HEK293 (cell line): ENCODE measurements at regions not wholly inside any gene's neighbourhood (a gene's known extent, or its start where the extent isn't known, plus 50 kb on each side); places are given as distances from the start of the nearest gene placed in this dataset.
A peak's percentile ranks its signal among the peaks of the same experiment; 100 is the strongest.

Experiments used
- CTCF ChIA-PET: fragments of 350-600 bp; formaldehyde crosslinking; extraction: SDS; loops from one replicate; lab custom pipeline; 2021; ENCODE audit warnings: antibody characterized with exemption; lab: Yijun Ruan, JAX
- POLR2A ChIA-PET: fragments of 300-600 bp; formaldehyde crosslinking; extraction: SDS; loops from one replicate; lab custom pipeline; 2020; ENCODE audit warnings: antibody characterized with exemption, inconsistent platforms; lab: Yijun Ruan, JAX
- H3K27ac ChIP-seq: fragments of 200-500 bp; sonication (Bioruptor generic); 2 replicates; pipeline ENCODE4 v1.5.1; 2014; ENCODE audit warnings: low read depth, low read length, control low read depth, inconsistent platforms; ENCODE audit errors: extremely low read depth
- H3K36me3 ChIP-seq, 2 experiments: fragments of 200-500 bp in 1 of 2; sonication (Bioruptor generic) in 1 of 2; 1 replicate in 1 of 2; 2 replicates in 1 of 2; pipeline ENCODE4 v1.5.1; 2014 to 2017; ENCODE audit warnings: inconsistent platforms in 2 of 2, low read length in 2 of 2; ENCODE audit not compliant: control insufficient read depth in 2 of 2, insufficient read depth in 1 of 2
- H3K4me1 ChIP-seq: fragments of 200-500 bp; sonication (Bioruptor generic); 2 replicates; pipeline ENCODE4 v1.5.1; 2014; ENCODE audit warnings: mild to moderate bottlenecking, low read length, inconsistent platforms; ENCODE audit not compliant: control insufficient read depth, insufficient read depth
- H3K4me3 ChIP-seq: 2 replicates; pipeline ENCODE4 v1.5.1; 2011; ENCODE audit warnings: low read depth, mild to moderate bottlenecking, control low read depth, low read length, moderate library complexity
- H3K9me3 ChIP-seq: fragments of 200-500 bp; sonication (Bioruptor generic); 2 replicates; pipeline ENCODE4 v1.5.1; 2014; ENCODE audit warnings: low read depth, low read length, inconsistent platforms; ENCODE audit not compliant: control insufficient read depth, insufficient read depth
- GLIS1 ChIP-seq: fragments of 450-650 bp; formaldehyde crosslinking; IDR thresholded peaks from 2 replicates; pipeline ENCODE4 v1.5.1; 2016; ENCODE audit warnings: missing biosample characterization, missing genetic modification characterization
- GLIS2 ChIP-seq: fragments of 450-650 bp; formaldehyde crosslinking; IDR thresholded peaks from 2 replicates; pipeline ENCODE4 v1.5.1; 2016; ENCODE audit warnings: missing biosample characterization, missing genetic modification characterization
- KLF7 ChIP-seq: fragments of 450-650 bp; formaldehyde crosslinking; IDR thresholded peaks from 2 replicates; pipeline ENCODE4 v1.5.1; 2016; ENCODE audit warnings: missing biosample characterization, missing genetic modification characterization, borderline replicate concordance
- MYNN ChIP-seq: fragments of 450-650 bp; formaldehyde crosslinking; IDR thresholded peaks from 2 replicates; pipeline ENCODE4 v1.5.1; 2016; ENCODE audit warnings: missing biosample characterization, missing genetic modification characterization, borderline replicate concordance
- SETDB1 ChIP-seq: IDR thresholded peaks from one replicate; pipeline ENCODE4 v1.6.1; 2017; ENCODE audit warnings: mild to moderate bottlenecking, low read length, moderate library complexity, mixed read lengths; ENCODE audit not compliant: insufficient read length
- SP2 ChIP-seq: fragments of 450-650 bp; formaldehyde crosslinking; IDR thresholded peaks from 2 replicates; pipeline ENCODE4 v1.5.1; 2016; ENCODE audit warnings: missing biosample characterization, missing genetic modification characterization
- ZBTB17 ChIP-seq: fragments of 450-650 bp; formaldehyde crosslinking; IDR thresholded peaks from 2 replicates; pipeline ENCODE4 v1.5.1; 2016; ENCODE audit warnings: missing biosample characterization, missing genetic modification characterization
- ZBTB8A ChIP-seq: fragments of 450-650 bp; formaldehyde crosslinking; IDR thresholded peaks from 2 replicates; pipeline ENCODE4 v1.5.1; 2016; ENCODE audit warnings: missing biosample characterization, missing genetic modification characterization
- ZEB2 ChIP-seq: fragments of 450-650 bp; formaldehyde crosslinking; IDR thresholded peaks from 2 replicates; pipeline ENCODE4 v1.5.1; 2016; ENCODE audit warnings: missing biosample characterization, missing genetic modification characterization
- ZFP3 ChIP-seq: fragments of 450-650 bp; formaldehyde crosslinking; IDR thresholded peaks from 2 replicates; pipeline ENCODE4 v1.5.1; 2016; ENCODE audit warnings: low read depth, missing biosample characterization, missing genetic modification characterization
- ZNF114 ChIP-seq: fragments of 450-650 bp; formaldehyde crosslinking; IDR thresholded peaks from 2 replicates; pipeline ENCODE4 v1.5.0; 2017; ENCODE audit warnings: missing biosample characterization, missing genetic modification characterization
- ZNF211 ChIP-seq: fragments of 450-650 bp; formaldehyde crosslinking; IDR thresholded peaks from 2 replicates; pipeline ENCODE4 v1.5.1; 2016; ENCODE audit warnings: low read depth, missing biosample characterization, missing genetic modification characterization
- ZNF221 ChIP-seq: fragments of 450-650 bp; formaldehyde crosslinking; IDR thresholded peaks from 2 replicates; pipeline ENCODE4 v1.5.1; 2017; ENCODE audit warnings: missing biosample characterization, missing genetic modification characterization, borderline replicate concordance
- ZNF23 ChIP-seq: fragments of 450-650 bp; formaldehyde crosslinking; IDR thresholded peaks from 2 replicates; pipeline ENCODE4 v1.5.1; 2016; ENCODE audit warnings: missing biosample characterization, missing genetic modification characterization, borderline replicate concordance
- ZNF324 ChIP-seq: fragments of 450-650 bp; formaldehyde crosslinking; IDR thresholded peaks from 2 replicates; pipeline ENCODE4 v1.5.1; 2016; ENCODE audit warnings: missing biosample characterization, missing genetic modification characterization
- ZNF514 ChIP-seq: fragments of 450-650 bp; formaldehyde crosslinking; IDR thresholded peaks from 2 replicates; pipeline ENCODE4 v1.5.1; 2016; ENCODE audit warnings: missing biosample characterization, missing genetic modification characterization
- ZNF548 ChIP-seq: fragments of 450-650 bp; formaldehyde crosslinking; IDR thresholded peaks from 2 replicates; pipeline ENCODE4 v1.5.1; 2016; ENCODE audit warnings: missing biosample characterization, missing genetic modification characterization
- ZNF610 ChIP-seq: fragments of 450-650 bp; formaldehyde crosslinking; IDR thresholded peaks from 2 replicates; pipeline ENCODE4 v1.5.1; 2016; ENCODE audit warnings: missing biosample characterization, missing genetic modification characterization, borderline replicate concordance
- ZNF660 ChIP-seq: fragments of 450-650 bp; IDR thresholded peaks from 2 replicates; pipeline ENCODE4 v1.5.1; 2018; ENCODE audit warnings: missing biosample characterization, mild to moderate bottlenecking, missing genetic modification characterization
- ZNF747 ChIP-seq: fragments of 450-650 bp; formaldehyde crosslinking; IDR thresholded peaks from 2 replicates; pipeline ENCODE4 v1.5.1; 2016; ENCODE audit warnings: missing biosample characterization, missing genetic modification characterization
- ZNF792 ChIP-seq: fragments of 450-650 bp; formaldehyde crosslinking; IDR thresholded peaks from 2 replicates; pipeline ENCODE4 v1.5.1; 2016; ENCODE audit warnings: missing biosample characterization, missing genetic modification characterization
- TF ChIP-seq, protein P1 (sequence below): fragments of 450-650 bp; formaldehyde crosslinking; IDR thresholded peaks from 2 replicates; pipeline ENCODE4 v1.5.1; 2017; ENCODE audit warnings: missing biosample characterization, missing genetic modification characterization
- TF ChIP-seq, protein P2 (sequence below): fragments of 450-650 bp; formaldehyde crosslinking; optimal IDR thresholded peaks from 2 replicates; pipeline ENCODE3; 2016; ENCODE audit warnings: missing biosample characterization, mild to moderate bottlenecking, missing genetic modification characterization
- TF ChIP-seq, protein P3 (sequence below): fragments of 450-650 bp; formaldehyde crosslinking; IDR thresholded peaks from 2 replicates; pipeline ENCODE4 v1.5.1; 2016; ENCODE audit warnings: missing biosample characterization, missing genetic modification characterization
- TF ChIP-seq, protein P4 (sequence below): fragments of 450-650 bp; formaldehyde crosslinking; IDR thresholded peaks from 2 replicates; pipeline ENCODE4 v1.5.1; 2017; ENCODE audit warnings: missing biosample characterization, mild to moderate bottlenecking, missing genetic modification characterization, moderate library complexity

DNA sequence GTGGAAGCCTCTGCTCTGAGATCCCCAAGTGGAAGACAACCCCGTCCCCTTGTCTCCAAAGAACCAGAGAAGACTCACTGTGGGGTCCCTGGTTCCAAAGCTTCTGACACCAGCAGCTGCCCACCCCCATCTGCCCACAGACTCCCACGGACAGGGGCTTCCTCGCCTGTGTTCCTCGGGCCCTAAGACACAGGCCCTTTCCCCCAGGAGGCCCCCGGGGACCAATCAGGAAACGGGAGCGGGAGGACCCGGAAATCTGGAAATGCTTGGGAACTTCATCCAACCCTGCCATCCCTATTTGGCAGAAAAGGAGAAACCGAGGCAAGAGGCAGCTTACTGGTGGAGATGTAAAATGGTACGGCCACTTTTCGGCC, 113.1 kb downstream of the NCOR2 start:
- no peak for TF ChIP-seq SETDB1
- TF ChIP-seq ZFP3 (tag by site-specific recombination): no peak
- no peak for TF ChIP-seq ZNF221 (tag by site-specific recombination)
- TF ChIP-seq, protein P1, sequence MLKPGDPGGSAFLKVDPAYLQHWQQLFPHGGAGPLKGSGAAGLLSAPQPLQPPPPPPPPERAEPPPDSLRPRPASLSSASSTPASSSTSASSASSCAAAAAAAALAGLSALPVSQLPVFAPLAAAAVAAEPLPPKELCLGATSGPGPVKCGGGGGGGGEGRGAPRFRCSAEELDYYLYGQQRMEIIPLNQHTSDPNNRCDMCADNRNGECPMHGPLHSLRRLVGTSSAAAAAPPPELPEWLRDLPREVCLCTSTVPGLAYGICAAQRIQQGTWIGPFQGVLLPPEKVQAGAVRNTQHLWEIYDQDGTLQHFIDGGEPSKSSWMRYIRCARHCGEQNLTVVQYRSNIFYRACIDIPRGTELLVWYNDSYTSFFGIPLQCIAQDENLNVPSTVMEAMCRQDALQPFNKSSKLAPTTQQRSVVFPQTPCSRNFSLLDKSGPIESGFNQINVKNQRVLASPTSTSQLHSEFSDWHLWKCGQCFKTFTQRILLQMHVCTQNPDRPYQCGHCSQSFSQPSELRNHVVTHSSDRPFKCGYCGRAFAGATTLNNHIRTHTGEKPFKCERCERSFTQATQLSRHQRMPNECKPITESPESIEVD (tag by site-specific recombination): no peak
- no peak for TF ChIP-seq ZNF610
- no peak for TF ChIP-seq ZNF114
- no peak for TF ChIP-seq ZBTB17 (tag by site-specific recombination)
- TF ChIP-seq, protein P2, sequence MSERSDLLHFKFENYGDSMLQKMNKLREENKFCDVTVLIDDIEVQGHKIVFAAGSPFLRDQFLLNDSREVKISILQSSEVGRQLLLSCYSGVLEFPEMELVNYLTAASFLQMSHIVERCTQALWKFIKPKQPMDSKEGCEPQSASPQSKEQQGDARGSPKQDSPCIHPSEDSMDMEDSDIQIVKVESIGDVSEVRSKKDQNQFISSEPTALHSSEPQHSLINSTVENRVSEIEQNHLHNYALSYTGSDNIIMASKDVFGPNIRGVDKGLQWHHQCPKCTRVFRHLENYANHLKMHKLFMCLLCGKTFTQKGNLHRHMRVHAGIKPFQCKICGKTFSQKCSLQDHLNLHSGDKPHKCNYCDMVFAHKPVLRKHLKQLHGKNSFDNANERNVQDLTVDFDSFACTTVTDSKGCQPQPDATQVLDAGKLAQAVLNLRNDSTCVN (tag by site-specific recombination): no peak
- H3K4me3 ChIP-seq: no peak overlapping the region
- no peaks in the 10 kb centered on the region for H3K4me1 ChIP-seq
- H3K36me3 ChIP-seq: peaks cover 0 to 31% of the 10 kb centered on the region in 2 experiments; a peak in 1 of 3 replicates
- CTCF ChIA-PET: interaction anchor here (1.6 kb wide), 1 partner anchor 310 kb away, joined by 3 read pairs; no protein-coding TSS in a partner anchor
- POLR2A ChIA-PET: no interaction called here
- H3K27ac ChIP-seq: no peak overlapping the region
- H3K9me3 ChIP-seq: no peaks in the 10 kb centered on the region

DNA sequence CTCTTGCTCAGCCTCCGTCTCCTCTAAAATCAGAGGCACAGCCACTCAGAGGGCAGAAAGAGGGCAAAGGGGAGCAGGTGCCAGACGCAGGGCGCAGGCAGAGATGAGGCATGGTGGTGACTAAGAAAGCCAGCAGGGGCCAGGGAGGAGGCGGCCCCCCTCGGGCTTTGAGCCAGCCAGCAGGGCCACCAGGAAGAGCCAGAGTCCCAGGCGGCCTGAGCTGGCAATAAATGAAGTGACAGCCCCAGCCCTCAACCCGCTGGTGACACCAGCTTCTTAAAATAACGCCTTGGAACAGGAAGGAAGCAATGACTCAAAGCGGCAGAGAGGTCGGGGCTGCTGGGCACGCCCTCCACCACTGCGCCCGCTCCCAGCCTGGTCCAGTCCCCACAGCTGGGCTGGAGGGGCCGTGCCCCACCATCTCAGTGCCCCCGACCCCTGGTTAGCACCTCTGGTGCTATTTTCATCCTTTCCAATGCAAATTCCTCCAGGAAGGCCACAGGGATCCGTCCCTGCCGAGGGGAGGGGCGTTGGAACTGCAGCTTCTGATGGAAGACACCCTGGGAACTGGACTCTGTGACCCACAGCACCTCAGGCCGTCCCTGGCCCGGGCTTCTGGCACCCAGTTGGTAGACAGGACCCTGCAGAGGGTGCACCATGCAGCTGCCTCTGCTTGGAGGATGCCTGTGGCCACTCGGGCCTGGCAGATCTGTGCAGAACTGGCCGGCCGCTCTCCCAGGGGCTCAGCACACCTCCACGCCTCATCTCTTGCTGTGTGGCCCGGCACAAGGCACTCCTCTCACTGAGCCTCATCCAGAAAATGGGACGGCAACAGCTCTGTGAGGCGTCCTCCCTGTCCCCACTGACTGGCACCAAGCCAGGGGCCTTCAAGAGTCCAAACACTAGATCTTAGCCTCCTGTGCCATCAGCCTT, 113.7 kb downstream of the NCOR2 start:
- ChIA-PET CTCF (interaction anchor here (0.7 to 1.6 kb wide), 3 partner anchors 16 to 310 kb away, joined by 3 read pairs; no protein-coding TSS in a partner anchor), POLR2A (interaction anchor here (0.6 kb wide), 1 partner anchor 80 kb away, joined by 4 read pairs; no protein-coding TSS in a partner anchor)
- Histone ChIP-seq H3K36me3 (peaks cover 0 to 25% of the 10 kb centered on the region in 2 experiments; a peak in 1 of 3 replicates), H3K9me3 (no peaks in the 10 kb centered on the region), H3K4me1 (no peaks in the 10 kb centered on the region), H3K27ac (no peak overlapping the region), H3K4me3 (no peak overlapping the region)
- TF ChIP-seq SP2 (tag by site-specific recombination) (peak; percentile 10; the same call in 1 of the 2 replicates), GLIS2 (tag by site-specific recombination) (peak; percentile 62), ZNF23 (tag by site-specific recombination) (no peak), ZNF660 (tag by site-specific recombination) (peak; percentile 71; the same call in 1 of the 2 replicates), GLIS1 (tag by site-specific recombination) (peak; percentile 93), ZNF324 (tag by site-specific recombination) (no peak), ZNF792 (no peak), ZNF514 (tag by site-specific recombination) (no peak), ZNF747 (tag by site-specific recombination) (no peak), ZNF548 (tag by site-specific recombination) (no peak), ZNF211 (no peak), ZBTB8A (tag by site-specific recombination) (peak; percentile 31; the same call in 1 of the 2 replicates), MYNN (no peak), ZEB2 (tag by site-specific recombination) (peak; percentile 54; the same call in 1 of the 2 replicates), KLF7 (no peak)
- TF ChIP-seq, protein P2 (tag by site-specific recombination): no peak
- TF ChIP-seq, protein P3, sequence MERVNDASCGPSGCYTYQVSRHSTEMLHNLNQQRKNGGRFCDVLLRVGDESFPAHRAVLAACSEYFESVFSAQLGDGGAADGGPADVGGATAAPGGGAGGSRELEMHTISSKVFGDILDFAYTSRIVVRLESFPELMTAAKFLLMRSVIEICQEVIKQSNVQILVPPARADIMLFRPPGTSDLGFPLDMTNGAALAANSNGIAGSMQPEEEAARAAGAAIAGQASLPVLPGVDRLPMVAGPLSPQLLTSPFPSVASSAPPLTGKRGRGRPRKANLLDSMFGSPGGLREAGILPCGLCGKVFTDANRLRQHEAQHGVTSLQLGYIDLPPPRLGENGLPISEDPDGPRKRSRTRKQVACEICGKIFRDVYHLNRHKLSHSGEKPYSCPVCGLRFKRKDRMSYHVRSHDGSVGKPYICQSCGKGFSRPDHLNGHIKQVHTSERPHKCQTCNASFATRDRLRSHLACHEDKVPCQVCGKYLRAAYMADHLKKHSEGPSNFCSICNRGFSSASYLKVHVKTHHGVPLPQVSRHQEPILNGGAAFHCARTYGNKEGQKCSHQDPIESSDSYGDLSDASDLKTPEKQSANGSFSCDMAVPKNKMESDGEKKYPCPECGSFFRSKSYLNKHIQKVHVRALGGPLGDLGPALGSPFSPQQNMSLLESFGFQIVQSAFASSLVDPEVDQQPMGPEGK (tag by site-specific recombination): peak; percentile 55; the same call in 1 of the 2 replicates
- TF ChIP-seq, protein P4, sequence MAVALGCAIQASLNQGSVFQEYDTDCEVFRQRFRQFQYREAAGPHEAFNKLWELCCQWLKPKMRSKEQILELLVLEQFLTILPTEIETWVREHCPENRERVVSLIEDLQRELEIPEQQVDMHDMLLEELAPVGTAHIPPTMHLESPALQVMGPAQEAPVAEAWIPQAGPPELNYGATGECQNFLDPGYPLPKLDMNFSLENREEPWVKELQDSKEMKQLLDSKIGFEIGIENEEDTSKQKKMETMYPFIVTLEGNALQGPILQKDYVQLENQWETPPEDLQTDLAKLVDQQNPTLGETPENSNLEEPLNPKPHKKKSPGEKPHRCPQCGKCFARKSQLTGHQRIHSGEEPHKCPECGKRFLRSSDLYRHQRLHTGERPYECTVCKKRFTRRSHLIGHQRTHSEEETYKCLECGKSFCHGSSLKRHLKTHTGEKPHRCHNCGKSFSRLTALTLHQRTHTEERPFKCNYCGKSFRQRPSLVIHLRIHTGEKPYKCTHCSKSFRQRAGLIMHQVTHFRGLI: no peak
